Suprapubic skin (tissue), 4 donors: ENCODE measurements at regions not wholly inside any gene's neighbourhood (a gene's known extent, or its start where the extent isn't known, plus 50 kb on each side); places are given as distances from the start of the nearest gene placed in this dataset.

Experiments
- EP300 ChIP-seq: sonication (generic); formaldehyde crosslinking; IDR thresholded peaks from one replicate; pipeline ENCODE4 v1.6.1; 2017; ENCODE audit warnings: antibody characterized with exemption
- POLR2A ChIP-seq, 2 donors: fragments of 450-650 bp; IDR thresholded peaks; one replicate each; pipeline ENCODE4 v1.6.1; 2017; ENCODE audit warnings: antibody characterized with exemption in 2 of 2, mild to moderate bottlenecking in 2 of 2, moderate library complexity in 2 of 2
- POLR2AphosphoS5 ChIP-seq, 3 donors: sonication (generic); formaldehyde crosslinking; IDR thresholded peaks; one replicate each; pipeline ENCODE4 v1.6.1; 2017; ENCODE audit warnings: antibody characterized with exemption in 3 of 3
- TF ChIP-seq, protein P1 (sequence below), 2 donors: fragments of 200-600 bp in 1 of 2; fragments of 450-650 bp in 1 of 2; sonication (generic) in 1 of 2; IDR thresholded peaks; one replicate each; pipeline ENCODE4 v1.5.1; 2016 to 2019; ENCODE audit warnings: antibody characterized with exemption in 2 of 2, mild to moderate bottlenecking in 1 of 2, moderate library complexity in 1 of 2

DNA sequence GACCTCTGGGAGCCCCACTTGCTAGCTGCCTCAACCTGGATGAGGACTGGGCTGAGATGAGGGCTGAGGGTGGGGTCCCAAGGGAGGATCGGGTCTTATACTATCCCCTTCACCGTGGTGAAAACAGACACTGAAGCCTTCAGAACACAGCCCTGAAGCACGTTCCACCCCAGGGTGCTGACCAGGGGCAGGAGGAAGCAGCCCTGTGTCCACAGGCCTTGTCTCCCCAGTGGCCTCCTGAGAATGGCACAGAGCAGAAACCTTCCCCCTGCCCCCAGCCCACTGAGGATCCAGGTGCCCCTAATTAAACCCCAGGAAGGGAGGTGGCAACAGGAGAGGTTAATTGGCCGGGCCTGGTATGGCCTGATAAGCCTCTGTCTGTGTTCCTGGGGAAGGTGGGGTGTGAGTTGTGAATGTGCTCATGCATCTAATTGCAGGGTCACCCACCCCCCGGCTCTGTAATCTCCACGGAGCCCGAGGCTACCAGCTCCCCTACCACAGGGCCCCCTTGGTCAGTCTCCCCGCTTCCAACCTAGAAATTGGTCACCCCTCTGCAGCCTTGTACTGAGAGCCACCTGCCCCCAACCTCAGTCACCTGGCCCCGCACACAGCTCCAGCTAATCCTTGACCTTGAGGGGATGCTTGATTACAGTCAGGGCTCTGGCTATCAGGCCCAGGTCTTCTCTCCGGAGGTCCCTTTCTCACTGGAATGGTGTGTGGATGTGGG is 159.0 kb upstream of the UNC5B start:
- TF ChIP-seq, protein P1, sequence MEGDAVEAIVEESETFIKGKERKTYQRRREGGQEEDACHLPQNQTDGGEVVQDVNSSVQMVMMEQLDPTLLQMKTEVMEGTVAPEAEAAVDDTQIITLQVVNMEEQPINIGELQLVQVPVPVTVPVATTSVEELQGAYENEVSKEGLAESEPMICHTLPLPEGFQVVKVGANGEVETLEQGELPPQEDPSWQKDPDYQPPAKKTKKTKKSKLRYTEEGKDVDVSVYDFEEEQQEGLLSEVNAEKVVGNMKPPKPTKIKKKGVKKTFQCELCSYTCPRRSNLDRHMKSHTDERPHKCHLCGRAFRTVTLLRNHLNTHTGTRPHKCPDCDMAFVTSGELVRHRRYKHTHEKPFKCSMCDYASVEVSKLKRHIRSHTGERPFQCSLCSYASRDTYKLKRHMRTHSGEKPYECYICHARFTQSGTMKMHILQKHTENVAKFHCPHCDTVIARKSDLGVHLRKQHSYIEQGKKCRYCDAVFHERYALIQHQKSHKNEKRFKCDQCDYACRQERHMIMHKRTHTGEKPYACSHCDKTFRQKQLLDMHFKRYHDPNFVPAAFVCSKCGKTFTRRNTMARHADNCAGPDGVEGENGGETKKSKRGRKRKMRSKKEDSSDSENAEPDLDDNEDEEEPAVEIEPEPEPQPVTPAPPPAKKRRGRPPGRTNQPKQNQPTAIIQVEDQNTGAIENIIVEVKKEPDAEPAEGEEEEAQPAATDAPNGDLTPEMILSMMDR (IDR thresholded peaks at IDR 0.05), result no peak
- TF ChIP-seq POLR2AphosphoS5 (IDR thresholded peaks at IDR 0.05) (no peak), POLR2A (IDR thresholded peaks at IDR 0.05) (no peak), EP300 (no peak)
